ENCODE measurements at regions not wholly inside any gene's neighbourhood (a gene's known extent, or its start where the extent isn't known, plus 50 kb on each side); places are given as distances from the start of the nearest gene placed in this dataset.
A peak's percentile ranks its signal among the peaks of the same experiment; 100 is the strongest.

GRCh38 chr7:24341691-24342413 lies 57.9 kb downstream of the NPY start:
- DNase-seq = no peak

GRCh38 chr7:24343614-24344013 lies 59.6 kb downstream of the NPY start:
- peak in 1 of 2 experiments; percentile 50 for DNase-seq

- no peak for DNase-seq
Measured at GRCh38 chr7:24346129-24346528, 62.1 kb downstream of the NPY start.

GRCh38 chr7:24346716-24347115 lies 62.7 kb downstream of the NPY start:
- DNase-seq = no peak

- DNase-seq = no peak
Measured at GRCh38 chr7:24349339-24349738, 65.3 kb downstream of the NPY start.

- DNase-seq = no peak
Measured at GRCh38 chr7:24354456-24354855, 70.5 kb downstream of the NPY start.

- DNase-seq = no peak
Measured at GRCh38 chr7:24356718-24357386, 72.9 kb downstream of the NPY start.

- DNase-seq = no peak
Measured at GRCh38 chr7:24361001-24361400, 77.0 kb downstream of the NPY start.

GRCh38 chr7:24365606-24366005 lies 81.6 kb downstream of the NPY start:
- DNase-seq = no peak

GRCh38 chr7:24366876-24367275 lies 82.9 kb downstream of the NPY start:
- peak; percentile 93 to 98 for DNase-seq

- DNase-seq = no peak
Measured at GRCh38 chr7:24368161-24368560, 84.2 kb downstream of the NPY start.

GRCh38 chr7:24370541-24370940 lies 86.6 kb downstream of the NPY start:
- DNase-seq = no peak

- peak; percentile 27 to 68 for DNase-seq
Measured at GRCh38 chr7:24372961-24373955, 89.3 kb downstream of the NPY start.

GRCh38 chr7:24378871-24379616 lies 95.1 kb downstream of the NPY start:
- no peak for DNase-seq

GRCh38 chr7:24381894-24382505 lies 98.0 kb downstream of the NPY start:
- peak in 1 of 2 experiments; percentile 39 for DNase-seq

- no peak for DNase-seq
Measured at GRCh38 chr7:24383055-24383454, 99.1 kb downstream of the NPY start.

GRCh38 chr7:24384362-24385030 lies 100.5 kb downstream of the NPY start:
- no peak for DNase-seq

GRCh38 chr7:24388212-24388611 lies 104.2 kb downstream of the NPY start:
- DNase-seq = no peak

GRCh38 chr7:24390376-24391157 lies 106.6 kb downstream of the NPY start:
- no peak for DNase-seq

GRCh38 chr7:24392774-24393173 lies 108.8 kb downstream of the NPY start:
- DNase-seq = no peak

- peak in 1 of 2 experiments; percentile 39 for DNase-seq
Measured at GRCh38 chr7:24395512-24395911, 111.5 kb downstream of the NPY start.
